Immature natural killer cell (primary cell): ENCODE measurements at regions not wholly inside any gene's neighbourhood (a gene's known extent, or its start where the extent isn't known, plus 50 kb on each side); places are given as distances from the start of the nearest gene placed in this dataset.

Experiments used
- DNase-seq, 3 donors: peaks; one replicate each; pipeline ENCODE4 v3.0.0; 2022; ENCODE audit warnings: mixed read lengths in 1 of 3
- H3K27ac Mint-ChIP-seq, 6 donors: one replicate each; pipeline ENCODE4 v1.8.0; 2020; ENCODE audit warnings: mixed read lengths in 6 of 6, mild to moderate bottlenecking in 5 of 6, inconsistent platforms in 4 of 6, moderate library complexity in 3 of 6
- H3K27me3 Mint-ChIP-seq, 3 donors: one replicate each; pipeline ENCODE4 v1.8.0; 2020 to 2021; ENCODE audit warnings: low read depth in 3 of 3, mild to moderate bottlenecking in 3 of 3, mixed read lengths in 3 of 3, moderate library complexity in 3 of 3, inconsistent platforms in 1 of 3
- H3K36me3 Mint-ChIP-seq, 3 donors: one replicate each; pipeline ENCODE4 v1.8.0; 2020; ENCODE audit warnings: mixed read lengths in 3 of 3, inconsistent platforms in 2 of 3, mild to moderate bottlenecking in 2 of 3
- H3K4me1 Mint-ChIP-seq, 2 donors: one replicate each; pipeline ENCODE4 v1.8.0; 2020; ENCODE audit warnings: inconsistent platforms in 2 of 2, mild to moderate bottlenecking in 2 of 2, mixed read lengths in 2 of 2, moderate library complexity in 1 of 2
- H3K4me3 Mint-ChIP-seq, 5 donors: one replicate each; pipeline ENCODE4 v1.8.0; 2020; ENCODE audit warnings: mild to moderate bottlenecking in 5 of 5, mixed read lengths in 5 of 5, inconsistent platforms in 3 of 5, moderate library complexity in 3 of 5
- H3K9me3 Mint-ChIP-seq, 6 donors: one replicate each; pipeline ENCODE4 v1.8.0; 2020; ENCODE audit warnings: mild to moderate bottlenecking in 6 of 6, mixed read lengths in 6 of 6, inconsistent platforms in 4 of 6, moderate library complexity in 3 of 6

GRCh38 chr6:153720732-153721131 is 318.3 kb upstream of the OPRM1 start:
- H3K27ac Mint-ChIP-seq, result no peak overlapping the region
- no peaks in the 10 kb centered on the region for H3K36me3 Mint-ChIP-seq

GRCh38 chr6:153705429-153705828 is 333.6 kb upstream of the OPRM1 start:
- H3K36me3 Mint-ChIP-seq, result no peaks in the 10 kb centered on the region
- H3K27ac Mint-ChIP-seq, result no peak overlapping the region
- no peaks in the 10 kb centered on the region for H3K4me1 Mint-ChIP-seq
- H3K4me3 Mint-ChIP-seq, result no peak overlapping the region
- H3K27me3 Mint-ChIP-seq, result peaks cover 0 to 3% (median 0%) of the 10 kb centered on the region in 3 donors
- H3K9me3 Mint-ChIP-seq, result peaks cover 6 to 36% (median 15%) of the 10 kb centered on the region in 6 donors
- no peak for DNase-seq

More at GRCh38 chr6:153720732-153721131, 318.3 kb upstream of the OPRM1 start:
- Mint-ChIP-seq H3K4me1 (no peaks in the 10 kb centered on the region), H3K4me3 (no peak overlapping the region), H3K27me3 (peaks cover 0 to 2% (median 2%) of the 10 kb centered on the region in 3 donors), H3K9me3 (peaks cover 2 to 13% (median 7%) of the 10 kb centered on the region in 6 donors)
- no peak for DNase-seq

- Mint-ChIP-seq H3K36me3 (no peaks in the 10 kb centered on the region), H3K9me3 (peaks cover 8 to 32% (median 11%) of the 10 kb centered on the region in 6 donors), H3K27me3 (no peaks in the 10 kb centered on the region), H3K4me1 (no peaks in the 10 kb centered on the region), H3K4me3 (no peak overlapping the region), H3K27ac (no peak overlapping the region)
- DNase-seq, result no peak
Measured at GRCh38 chr6:153702671-153703070, 336.4 kb upstream of the OPRM1 start.

- no peaks in the 10 kb centered on the region for H3K36me3 Mint-ChIP-seq
- H3K27me3 Mint-ChIP-seq, result no peaks in the 10 kb centered on the region
- no peak for DNase-seq
- no peaks in the 10 kb centered on the region for H3K4me1 Mint-ChIP-seq
- H3K9me3 Mint-ChIP-seq, result peaks cover 13 to 33% (median 14%) of the 10 kb centered on the region in 6 donors
- no peak overlapping the region for H3K4me3 Mint-ChIP-seq
- H3K27ac Mint-ChIP-seq, result no peak overlapping the region
Measured at GRCh38 chr6:153698637-153699036, 340.4 kb upstream of the OPRM1 start.

- DNase-seq, result no peak
- Mint-ChIP-seq H3K36me3 (no peaks in the 10 kb centered on the region), H3K4me1 (no peaks in the 10 kb centered on the region), H3K9me3 (peaks cover 13 to 31% (median 14%) of the 10 kb centered on the region in 6 donors), H3K27me3 (no peaks in the 10 kb centered on the region), H3K4me3 (no peak overlapping the region), H3K27ac (no peak overlapping the region)
Measured at GRCh38 chr6:153698001-153698400, 341.0 kb upstream of the OPRM1 start.

DNA sequence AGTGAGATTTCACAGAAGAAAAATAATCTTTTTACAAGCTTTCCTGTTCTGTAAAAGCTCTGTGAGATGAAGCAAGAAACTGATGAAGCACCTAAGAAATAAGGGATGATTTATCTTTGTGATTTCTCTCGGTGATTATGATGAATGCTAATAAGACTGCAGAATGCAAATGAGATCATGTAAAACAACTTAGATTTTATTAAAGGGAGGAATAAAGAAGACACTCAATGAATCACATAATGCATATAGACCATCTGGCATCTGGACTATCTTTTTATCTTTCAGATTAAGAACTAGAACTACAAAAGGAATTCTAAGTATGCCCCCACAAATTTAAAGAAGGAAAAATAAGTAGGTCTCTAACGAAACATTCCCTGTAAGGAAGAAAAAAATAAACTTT is 361.5 kb upstream of the OPRM1 start:
- H3K9me3 Mint-ChIP-seq, result peaks cover 4 to 21% (median 6%) of the 10 kb centered on the region in 6 donors
- H3K27ac Mint-ChIP-seq, result no peak overlapping the region
- H3K27me3 Mint-ChIP-seq, result peaks cover 0 to 2% (median 0%) of the 10 kb centered on the region in 3 donors
- no peak overlapping the region for H3K4me3 Mint-ChIP-seq
- no peaks in the 10 kb centered on the region for H3K4me1 Mint-ChIP-seq
- no peak for DNase-seq
- H3K36me3 Mint-ChIP-seq, result no peaks in the 10 kb centered on the region

DNA sequence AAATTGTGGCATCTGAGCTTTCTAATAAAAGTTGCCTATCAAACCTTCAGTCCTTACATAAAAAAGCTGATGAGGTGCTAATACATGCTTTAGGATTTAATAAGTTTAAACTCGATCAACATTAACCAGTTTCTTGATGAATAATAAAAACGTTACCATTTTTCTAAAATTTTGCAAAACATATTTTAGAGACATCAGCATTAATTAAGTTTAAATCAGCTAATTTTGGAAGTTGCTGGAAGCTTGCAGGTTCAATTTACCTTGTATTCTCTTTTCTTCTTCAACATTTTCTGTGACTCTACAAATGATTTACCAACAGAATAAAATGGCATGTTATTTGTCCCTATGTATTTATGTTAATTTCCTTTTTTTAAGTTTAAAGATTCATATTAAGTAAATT is 365.3 kb upstream of the OPRM1 start:
- no peak for DNase-seq
- no peak overlapping the region for H3K27ac Mint-ChIP-seq
- H3K4me3 Mint-ChIP-seq, result no peak overlapping the region
- H3K27me3 Mint-ChIP-seq, result no peaks in the 10 kb centered on the region
- no peaks in the 10 kb centered on the region for H3K36me3 Mint-ChIP-seq
- no peaks in the 10 kb centered on the region for H3K4me1 Mint-ChIP-seq
- H3K9me3 Mint-ChIP-seq, result peaks cover 4 to 12% (median 8%) of the 10 kb centered on the region in 6 donors

DNA sequence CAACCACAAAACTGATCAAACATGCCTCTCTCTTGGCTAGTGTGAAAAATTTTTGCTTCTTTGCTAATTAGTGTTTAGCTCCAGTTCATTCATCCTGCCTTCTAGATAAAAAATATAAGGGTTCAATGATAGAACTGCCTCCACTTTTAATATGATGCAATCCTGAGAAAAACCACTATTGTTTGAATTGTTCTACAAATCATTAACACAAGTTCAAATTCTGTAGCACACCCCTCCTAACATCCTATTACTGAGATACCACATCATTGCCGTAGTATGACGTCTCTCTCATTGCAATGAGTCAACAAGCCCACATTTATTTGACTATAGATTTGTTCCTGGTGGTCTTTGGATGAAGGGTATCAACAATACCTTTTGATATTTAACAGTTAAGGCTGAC is 365.8 kb upstream of the OPRM1 start:
- no peaks in the 10 kb centered on the region for H3K4me1 Mint-ChIP-seq
- H3K27me3 Mint-ChIP-seq, result no peaks in the 10 kb centered on the region
- no peak overlapping the region for H3K4me3 Mint-ChIP-seq
- H3K9me3 Mint-ChIP-seq, result peaks cover 4 to 12% (median 8%) of the 10 kb centered on the region in 6 donors
- H3K27ac Mint-ChIP-seq, result no peak overlapping the region
- no peak for DNase-seq
- H3K36me3 Mint-ChIP-seq, result no peaks in the 10 kb centered on the region

DNA sequence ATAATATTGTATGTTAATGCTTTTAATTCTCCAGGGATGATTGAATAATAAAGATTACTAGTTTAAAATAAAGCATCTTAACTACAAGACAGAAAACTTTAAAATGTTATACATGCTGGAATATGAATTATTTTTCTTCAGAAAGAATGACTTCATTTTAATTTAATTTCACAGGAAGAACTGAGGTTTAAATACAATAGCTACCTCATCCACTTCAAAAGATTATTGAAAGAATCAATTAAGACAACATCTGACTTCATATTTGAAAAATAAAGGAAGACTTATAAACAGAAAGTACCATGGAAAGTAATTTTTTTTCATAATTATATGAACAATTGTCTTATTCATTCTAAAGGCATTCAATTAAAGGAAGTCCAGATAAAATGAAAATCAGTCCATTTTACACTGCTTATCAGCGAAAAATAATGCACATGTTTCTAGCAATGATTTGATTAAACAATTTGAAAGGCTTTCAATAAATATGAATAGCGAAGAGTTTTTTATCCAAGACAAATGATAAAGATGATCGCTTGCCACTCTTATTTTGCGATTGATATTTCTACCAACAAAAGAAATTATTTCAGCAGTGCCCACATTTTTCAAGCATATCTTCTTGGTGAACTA is 368.5 kb upstream of the OPRM1 start:
- Mint-ChIP-seq H3K4me1 (no peaks in the 10 kb centered on the region), H3K27me3 (no peaks in the 10 kb centered on the region), H3K9me3 (peaks cover 0 to 10% (median 4%) of the 10 kb centered on the region in 6 donors), H3K4me3 (no peak overlapping the region), H3K27ac (no peak overlapping the region), H3K36me3 (no peaks in the 10 kb centered on the region)
- DNase-seq, result no peak

DNA sequence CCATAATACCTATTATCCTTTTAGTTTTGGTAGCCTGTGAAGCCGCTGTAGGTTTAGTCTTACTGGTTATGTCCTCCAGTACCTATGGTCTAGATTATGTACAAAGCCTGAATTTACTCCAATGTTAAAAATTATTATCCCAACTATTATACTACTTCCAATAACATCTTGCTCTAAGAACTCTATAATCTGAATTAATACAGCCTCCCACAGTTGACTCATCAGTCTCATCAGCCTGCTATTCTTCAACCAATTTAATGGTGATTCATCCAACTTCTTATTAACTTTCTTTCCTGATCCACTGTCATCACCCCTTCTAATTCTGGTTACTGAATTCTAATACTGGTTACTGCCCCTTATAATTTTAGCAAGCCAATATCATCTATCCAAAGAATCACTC is 370.3 kb upstream of the OPRM1 start:
- Mint-ChIP-seq H3K27me3 (no peaks in the 10 kb centered on the region), H3K27ac (no peak overlapping the region), H3K9me3 (peaks cover 0 to 9% (median 5%) of the 10 kb centered on the region in 6 donors), H3K36me3 (no peaks in the 10 kb centered on the region), H3K4me1 (no peaks in the 10 kb centered on the region), H3K4me3 (no peak overlapping the region)
- DNase-seq, result no peak

- DNase-seq, result no peak
- Mint-ChIP-seq H3K4me1 (no peaks in the 10 kb centered on the region), H3K36me3 (no peaks in the 10 kb centered on the region), H3K27ac (no peak overlapping the region), H3K4me3 (no peak overlapping the region), H3K9me3 (peaks cover 0 to 24% (median 10%) of the 10 kb centered on the region in 6 donors), H3K27me3 (no peaks in the 10 kb centered on the region)
Measured at GRCh38 chr6:153662982-153663381, 376.1 kb upstream of the OPRM1 start.

- H3K9me3 Mint-ChIP-seq, result peaks cover 0 to 11% (median 2%) of the 10 kb centered on the region in 6 donors
- peaks cover 0 to 2% (median 0%) of the 10 kb centered on the region in 3 donors for H3K27me3 Mint-ChIP-seq
- H3K27ac Mint-ChIP-seq, result no peak overlapping the region
- no peaks in the 10 kb centered on the region for H3K36me3 Mint-ChIP-seq
- no peak overlapping the region for H3K4me3 Mint-ChIP-seq
- DNase-seq, result no peak
- H3K4me1 Mint-ChIP-seq, result no peaks in the 10 kb centered on the region
Measured at GRCh38 chr6:153645326-153645725, 393.7 kb upstream of the OPRM1 start.

- H3K27me3 Mint-ChIP-seq, result peaks cover 0 to 2% (median 0%) of the 10 kb centered on the region in 3 donors
- no peak for DNase-seq
- H3K9me3 Mint-ChIP-seq, result peaks cover 0 to 16% (median 5%) of the 10 kb centered on the region in 6 donors
- H3K27ac Mint-ChIP-seq, result no peak overlapping the region
- H3K4me1 Mint-ChIP-seq, result no peaks in the 10 kb centered on the region
- H3K4me3 Mint-ChIP-seq, result no peak overlapping the region
- no peaks in the 10 kb centered on the region for H3K36me3 Mint-ChIP-seq
Measured at GRCh38 chr6:153644000-153644399, 395.0 kb upstream of the OPRM1 start.

DNA sequence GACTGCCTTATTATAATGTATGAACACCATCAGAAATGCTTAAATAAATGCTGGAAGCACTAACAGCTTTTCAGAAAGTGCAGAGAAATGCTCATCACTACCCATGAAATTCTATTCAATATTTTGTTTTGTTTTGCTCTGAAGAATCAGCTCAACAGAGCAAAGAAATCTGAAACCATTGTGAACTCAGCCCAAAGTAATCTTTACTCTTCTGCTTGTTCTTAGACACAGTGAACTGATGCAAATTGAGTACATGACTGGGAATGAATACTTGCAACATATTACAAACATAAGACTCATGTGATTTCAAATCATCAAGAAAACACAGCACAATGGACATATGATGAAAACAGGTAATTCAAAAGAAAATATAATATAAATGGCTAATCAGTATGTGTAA is 404.6 kb upstream of the OPRM1 start:
- no peaks in the 10 kb centered on the region for H3K27me3 Mint-ChIP-seq
- H3K9me3 Mint-ChIP-seq, result peaks cover 6 to 34% (median 12%) of the 10 kb centered on the region in 6 donors
- H3K4me3 Mint-ChIP-seq, result no peak overlapping the region
- no peaks in the 10 kb centered on the region for H3K4me1 Mint-ChIP-seq
- no peaks in the 10 kb centered on the region for H3K36me3 Mint-ChIP-seq
- DNase-seq, result no peak
- no peak overlapping the region for H3K27ac Mint-ChIP-seq

GRCh38 chr6:153625089-153625488 is 414.0 kb upstream of the OPRM1 start:
- no peaks in the 10 kb centered on the region for H3K36me3 Mint-ChIP-seq

More at GRCh38 chr6:153625089-153625488, 414.0 kb upstream of the OPRM1 start:
- DNase-seq, result no peak
- H3K4me1 Mint-ChIP-seq, result no peaks in the 10 kb centered on the region
- peaks cover 0 to 2% (median 1%) of the 10 kb centered on the region in 3 donors for H3K27me3 Mint-ChIP-seq
- peaks cover 0 to 14% (median 2%) of the 10 kb centered on the region in 6 donors for H3K9me3 Mint-ChIP-seq
- no peak overlapping the region for H3K27ac Mint-ChIP-seq
- H3K4me3 Mint-ChIP-seq, result no peak overlapping the region
